HepG2 (cell line): ENCODE measurements at regions not wholly inside any gene's neighbourhood (a gene's known extent, or its start where the extent isn't known, plus 50 kb on each side); places are given as distances from the start of the nearest gene placed in this dataset.

Experiments
- ELF1 ChIP-seq: sonication (generic); formaldehyde crosslinking; IDR thresholded peaks from 2 replicates; pipeline ENCODE4 v1.4.0; 2020; ENCODE audit warnings: missing genetic modification reagents
- FOXO4 ChIP-seq: sonication (generic); formaldehyde crosslinking; conservative IDR thresholded peaks from 2 replicates; pipeline ENCODE4 v1.8.1; 2023; ENCODE audit warnings: missing genetic modification reagents
- IKZF1 ChIP-seq: fragments of 450-650 bp; IDR thresholded peaks from 2 replicates; pipeline ENCODE4 v1.7.1; 2016
- KLF13 ChIP-seq: sonication (generic); formaldehyde crosslinking; IDR thresholded peaks from 2 replicates; pipeline ENCODE4 v1.4.0; 2020; ENCODE audit warnings: mild to moderate bottlenecking, missing genetic modification reagents
- RARA ChIP-seq: IDR thresholded peaks from 2 replicates; pipeline ENCODE4 v1.6.1; 2016; ENCODE audit warnings: missing genetic modification reagents, missing compliant biosample characterization
- SALL1 ChIP-seq: sonication (generic); formaldehyde crosslinking; IDR thresholded peaks from 2 replicates; pipeline ENCODE4 v1.8.0; 2022; ENCODE audit warnings: mild to moderate bottlenecking, missing genetic modification reagents
- SOX5 ChIP-seq: IDR thresholded peaks from 2 replicates; pipeline ENCODE4 v1.6.1; 2016; ENCODE audit warnings: borderline replicate concordance
- SOX6 ChIP-seq, 2 experiments: fragments of 450-650 bp in 1 of 2; sonication (generic) in 1 of 2; formaldehyde crosslinking in 1 of 2; IDR thresholded peaks; 2 replicates each; pipeline versions ENCODE4 v1.4.0 to v1.6.1; 2017 to 2020; ENCODE audit warnings: antibody characterized with exemption in 1 of 2, mild to moderate bottlenecking in 1 of 2, missing genetic modification reagents in 1 of 2
- TEAD3 ChIP-seq: optimal IDR thresholded peaks from 2 replicates; pipeline ENCODE3; 2016; ENCODE audit warnings: borderline replicate concordance
- ZNF609 ChIP-seq: sonication (generic); formaldehyde crosslinking; IDR thresholded peaks from 2 replicates; pipeline ENCODE4 v1.4.0; 2020; ENCODE audit warnings: mild to moderate bottlenecking, missing genetic modification reagents, borderline replicate concordance
- TF ChIP-seq, protein P1 (sequence below): IDR thresholded peaks from 2 replicates; pipeline ENCODE4 v1.6.1; 2016; ENCODE audit warnings: mild to moderate bottlenecking
- TF ChIP-seq, protein P2 (sequence below): IDR thresholded peaks from 2 replicates; pipeline ENCODE4 v1.4.0; 2020; ENCODE audit warnings: mild to moderate bottlenecking, missing genetic modification reagents
- TF ChIP-seq, protein P3 (sequence below): sonication (generic); formaldehyde crosslinking; IDR thresholded peaks from 2 replicates; pipeline ENCODE4 v1.4.0; 2020; ENCODE audit warnings: mild to moderate bottlenecking, missing genetic modification reagents, borderline replicate concordance

DNA sequence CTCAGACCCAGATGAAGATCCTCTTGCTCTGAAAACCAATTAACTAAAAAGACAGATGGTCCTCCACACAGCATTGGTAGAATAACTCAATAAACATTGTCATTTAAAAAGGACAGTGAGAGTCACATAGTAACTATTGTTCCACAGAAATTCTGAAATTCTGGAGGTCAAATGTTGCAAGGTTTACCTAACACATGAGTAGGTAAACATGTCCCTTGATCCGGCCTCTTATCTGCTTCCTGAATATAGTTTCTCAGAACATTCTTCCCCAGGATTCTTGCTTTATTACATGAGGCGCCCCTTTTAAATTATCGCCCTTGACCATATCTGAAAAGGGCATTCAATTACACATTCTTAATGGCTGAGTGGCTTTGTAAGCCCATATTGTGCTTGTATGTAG, 270.7 kb downstream of the SEMA3D start (continued):
- TF ChIP-seq, protein P1, sequence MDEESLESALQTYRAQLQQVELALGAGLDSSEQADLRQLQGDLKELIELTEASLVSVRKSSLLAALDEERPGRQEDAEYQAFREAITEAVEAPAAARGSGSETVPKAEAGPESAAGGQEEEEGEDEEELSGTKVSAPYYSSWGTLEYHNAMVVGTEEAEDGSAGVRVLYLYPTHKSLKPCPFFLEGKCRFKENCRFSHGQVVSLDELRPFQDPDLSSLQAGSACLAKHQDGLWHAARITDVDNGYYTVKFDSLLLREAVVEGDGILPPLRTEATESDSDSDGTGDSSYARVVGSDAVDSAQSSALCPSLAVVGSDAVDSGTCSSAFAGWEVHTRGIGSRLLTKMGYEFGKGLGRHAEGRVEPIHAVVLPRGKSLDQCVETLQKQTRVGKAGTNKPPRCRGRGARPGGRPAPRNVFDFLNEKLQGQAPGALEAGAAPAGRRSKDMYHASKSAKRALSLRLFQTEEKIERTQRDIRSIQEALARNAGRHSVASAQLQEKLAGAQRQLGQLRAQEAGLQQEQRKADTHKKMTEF (CRISPR knock-in tag): peak; percentile 61
- TF ChIP-seq FOXO4: no peak
- peak; percentile 40; the same call in 1 of the 2 replicates for TF ChIP-seq SALL1
- TF ChIP-seq, protein P2, sequence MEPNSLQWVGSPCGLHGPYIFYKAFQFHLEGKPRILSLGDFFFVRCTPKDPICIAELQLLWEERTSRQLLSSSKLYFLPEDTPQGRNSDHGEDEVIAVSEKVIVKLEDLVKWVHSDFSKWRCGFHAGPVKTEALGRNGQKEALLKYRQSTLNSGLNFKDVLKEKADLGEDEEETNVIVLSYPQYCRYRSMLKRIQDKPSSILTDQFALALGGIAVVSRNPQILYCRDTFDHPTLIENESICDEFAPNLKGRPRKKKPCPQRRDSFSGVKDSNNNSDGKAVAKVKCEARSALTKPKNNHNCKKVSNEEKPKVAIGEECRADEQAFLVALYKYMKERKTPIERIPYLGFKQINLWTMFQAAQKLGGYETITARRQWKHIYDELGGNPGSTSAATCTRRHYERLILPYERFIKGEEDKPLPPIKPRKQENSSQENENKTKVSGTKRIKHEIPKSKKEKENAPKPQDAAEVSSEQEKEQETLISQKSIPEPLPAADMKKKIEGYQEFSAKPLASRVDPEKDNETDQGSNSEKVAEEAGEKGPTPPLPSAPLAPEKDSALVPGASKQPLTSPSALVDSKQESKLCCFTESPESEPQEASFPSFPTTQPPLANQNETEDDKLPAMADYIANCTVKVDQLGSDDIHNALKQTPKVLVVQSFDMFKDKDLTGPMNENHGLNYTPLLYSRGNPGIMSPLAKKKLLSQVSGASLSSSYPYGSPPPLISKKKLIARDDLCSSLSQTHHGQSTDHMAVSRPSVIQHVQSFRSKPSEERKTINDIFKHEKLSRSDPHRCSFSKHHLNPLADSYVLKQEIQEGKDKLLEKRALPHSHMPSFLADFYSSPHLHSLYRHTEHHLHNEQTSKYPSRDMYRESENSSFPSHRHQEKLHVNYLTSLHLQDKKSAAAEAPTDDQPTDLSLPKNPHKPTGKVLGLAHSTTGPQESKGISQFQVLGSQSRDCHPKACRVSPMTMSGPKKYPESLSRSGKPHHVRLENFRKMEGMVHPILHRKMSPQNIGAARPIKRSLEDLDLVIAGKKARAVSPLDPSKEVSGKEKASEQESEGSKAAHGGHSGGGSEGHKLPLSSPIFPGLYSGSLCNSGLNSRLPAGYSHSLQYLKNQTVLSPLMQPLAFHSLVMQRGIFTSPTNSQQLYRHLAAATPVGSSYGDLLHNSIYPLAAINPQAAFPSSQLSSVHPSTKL: peak; percentile 96
- TF ChIP-seq, protein P3, sequence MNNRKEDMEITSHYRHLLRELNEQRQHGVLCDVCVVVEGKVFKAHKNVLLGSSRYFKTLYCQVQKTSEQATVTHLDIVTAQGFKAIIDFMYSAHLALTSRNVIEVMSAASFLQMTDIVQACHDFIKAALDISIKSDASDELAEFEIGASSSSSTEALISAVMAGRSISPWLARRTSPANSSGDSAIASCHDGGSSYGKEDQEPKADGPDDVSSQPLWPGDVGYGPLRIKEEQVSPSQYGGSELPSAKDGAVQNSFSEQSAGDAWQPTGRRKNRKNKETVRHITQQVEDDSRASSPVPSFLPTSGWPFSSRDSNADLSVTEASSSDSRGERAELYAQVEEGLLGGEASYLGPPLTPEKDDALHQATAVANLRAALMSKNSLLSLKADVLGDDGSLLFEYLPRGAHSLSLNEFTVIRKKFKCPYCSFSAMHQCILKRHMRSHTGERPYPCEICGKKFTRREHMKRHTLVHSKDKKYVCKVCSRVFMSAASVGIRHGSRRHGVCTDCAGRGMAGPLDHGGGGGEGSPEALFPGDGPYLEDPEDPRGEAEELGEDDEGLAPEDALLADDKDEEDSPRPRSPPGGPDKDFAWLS (CRISPR knock-in tag): no peak
- no peak for TF ChIP-seq KLF13 (CRISPR knock-in tag)
- TF ChIP-seq TEAD3 (CRISPR knock-in tag): peak; percentile 41
- TF ChIP-seq SOX6 (IDR thresholded peaks at IDR 0.05): no peak
- peak; percentile 96 for TF ChIP-seq SOX6 (CRISPR knock-in tag; IDR thresholded peaks at IDR 0.05)
- TF ChIP-seq IKZF1: no peak
- 0 out of 2 replicates have a peak, but pooled peaks have one; percentile 13 for TF ChIP-seq ELF1
- peak; percentile 99 for TF ChIP-seq SOX5 (CRISPR knock-in tag)
- peak; percentile 77 for TF ChIP-seq RARA (CRISPR knock-in tag)
- TF ChIP-seq ZNF609: 0 out of 2 replicates have a peak, but pooled peaks have one; percentile 14
